IMR-90 (cell line): ENCODE measurements at regions not wholly inside any gene's neighbourhood (a gene's known extent, or its start where the extent isn't known, plus 50 kb on each side); places are given as distances from the start of the nearest gene placed in this dataset.

Experiments
- ATAC-seq: fragments of 200-7000 bp; cut with Tn5 transposase; 2 replicates; pipeline ENCODE4 v1.9.1; 2020; ENCODE audit warnings: low read depth, mild to moderate bottlenecking, moderate library complexity
- BruUV-seq: library from RNA; stranded (reverse); fragments of 400-500 nt; replicated peaks from 2 replicates; lab custom pipeline; 2021; lab: Mats Ljungman, UMichigan
- CTCF ChIA-PET: fragments of 300-600 bp; formaldehyde crosslinking; extraction: SDS; loops from one replicate; lab custom pipeline; 2021; ENCODE audit warnings: antibody characterized with exemption; lab: Yijun Ruan, JAX
- POLR2A ChIA-PET: fragments of 300-600 bp; sonication (Branson Sonifier 250); formaldehyde crosslinking; loops from one replicate; lab custom pipeline; 2022; ENCODE audit warnings: antibody characterized with exemption; ENCODE audit not compliant: unreplicated experiment; lab: Charles Lee
- DNase-seq: peaks from one replicate; pipeline ENCODE4 v3.0.0; 2013
- H2AFZ ChIP-seq: replicated peaks from 2 replicates; pipeline ENCODE3; 2013; ENCODE audit warnings: low read length, mild to moderate bottlenecking; ENCODE audit not compliant: poor library complexity
- H2AK5ac ChIP-seq: 2 replicates; pipeline ENCODE4 v1.6.1; 2013; ENCODE audit warnings: low read depth, low read length, inconsistent platforms
- H2AK9ac ChIP-seq: replicated peaks from 2 replicates; pipeline ENCODE3; 2013; ENCODE audit warnings: mild to moderate bottlenecking, low read depth, low read length, moderate library complexity; ENCODE audit not compliant: poor library complexity
- H2BK120ac ChIP-seq: 2 replicates; pipeline ENCODE4 v1.6.1; 2013; ENCODE audit warnings: low read depth, low read length, inconsistent platforms
- H2BK15ac ChIP-seq: 3 replicates; pipeline ENCODE4 v1.6.1; 2013; ENCODE audit warnings: low read depth, low read length, inconsistent platforms
- H2BK20ac ChIP-seq: 2 replicates; pipeline ENCODE4 v1.6.1; 2013; ENCODE audit warnings: low read depth, mild to moderate bottlenecking, inconsistent platforms, low read length, moderate library complexity
- H2BK5ac ChIP-seq: 2 replicates; pipeline ENCODE4 v1.6.1; 2013; ENCODE audit warnings: mild to moderate bottlenecking, low read depth, low read length, inconsistent platforms; ENCODE audit not compliant: poor library complexity, severe bottlenecking
- H3K14ac ChIP-seq: replicated peaks from 2 replicates; pipeline ENCODE4 v1.6.1; 2013; ENCODE audit warnings: low read depth, low read length, inconsistent platforms
- H3K18ac ChIP-seq: 2 replicates; pipeline ENCODE4 v1.6.1; 2013; ENCODE audit warnings: low read depth, low read length, control low read depth
- H3K23ac ChIP-seq: 2 replicates; pipeline ENCODE4 v1.6.1; 2013; ENCODE audit warnings: low read depth, low read length, inconsistent platforms
- H3K27ac ChIP-seq: 2 replicates; pipeline ENCODE4 v1.5.1; 2013; ENCODE audit warnings: mild to moderate bottlenecking, control low read depth, low read length; ENCODE audit not compliant: insufficient read depth
- H3K27me3 ChIP-seq: 2 replicates; pipeline ENCODE4 v1.6.1; 2013; ENCODE audit warnings: low read length; ENCODE audit not compliant: control insufficient read depth, insufficient read depth
- H3K36me3 ChIP-seq: 2 replicates; pipeline ENCODE4 v1.6.1; 2013; ENCODE audit warnings: low read length, mixed read lengths; ENCODE audit not compliant: control insufficient read depth, insufficient read depth
- H3K4ac ChIP-seq: 2 replicates; pipeline ENCODE4 v1.6.1; 2013; ENCODE audit warnings: low read depth, low read length, inconsistent platforms
- H3K4me1 ChIP-seq: 2 replicates; pipeline ENCODE4 v1.6.1; 2013; ENCODE audit warnings: low read length, mixed read lengths; ENCODE audit not compliant: control insufficient read depth, insufficient read depth
- H3K4me2 ChIP-seq: 2 replicates; pipeline ENCODE4 v1.6.1; 2013; ENCODE audit warnings: low read depth, mild to moderate bottlenecking, control low read depth, low read length, moderate library complexity
- H3K4me3 ChIP-seq: 2 replicates; pipeline ENCODE4 v1.5.1; 2013; ENCODE audit warnings: low read depth, mild to moderate bottlenecking, control low read depth, low read length, moderate library complexity; ENCODE audit not compliant: insufficient read depth
- H3K56ac ChIP-seq: 2 replicates; pipeline ENCODE4 v1.6.1; 2013; ENCODE audit warnings: low read length, inconsistent platforms; ENCODE audit not compliant: insufficient read depth; ENCODE audit errors: extremely low read depth
- H3K79me1 ChIP-seq, 2 experiments: 2 replicates each; pipeline ENCODE4 v1.6.1; 2013; ENCODE audit warnings: low read length in 2 of 2, inconsistent platforms in 1 of 2, low read depth in 1 of 2
- H3K9ac ChIP-seq: 2 replicates; pipeline ENCODE4 v1.6.1; 2013; ENCODE audit warnings: low read depth, low read length, control low read depth
- H3K9me1 ChIP-seq: 2 replicates; pipeline ENCODE4 v1.6.1; 2013; ENCODE audit warnings: low read length, inconsistent platforms; ENCODE audit not compliant: insufficient read depth
- H3K9me3 ChIP-seq: 2 replicates; pipeline ENCODE4 v1.6.1; 2013; ENCODE audit warnings: low read length; ENCODE audit not compliant: control insufficient read depth, insufficient read depth
- H4K20me1 ChIP-seq: 2 replicates; pipeline ENCODE4 v1.6.1; 2013; ENCODE audit warnings: low read length, inconsistent platforms; ENCODE audit not compliant: insufficient read depth
- H4K5ac ChIP-seq: 2 replicates; pipeline ENCODE4 v1.6.1; 2013; ENCODE audit warnings: mild to moderate bottlenecking, low read depth, low read length, control low read depth
- H4K8ac ChIP-seq, 2 experiments: 2 replicates each; pipeline ENCODE4 v1.6.1; 2013; ENCODE audit warnings: low read depth in 2 of 2, low read length in 2 of 2, control low read depth in 1 of 2, inconsistent platforms in 1 of 2
- H4K91ac ChIP-seq: 2 replicates; pipeline ENCODE4 v1.6.1; 2013; ENCODE audit warnings: low read depth, low read length, inconsistent platforms; ENCODE audit not compliant: insufficient read depth
- CEBPB ChIP-seq: IDR thresholded peaks from 2 replicates; pipeline ENCODE4 v1.6.1; 2012; ENCODE audit warnings: low read depth, low read length, improper control_type of control experiment
- CHD1 ChIP-seq: IDR thresholded peaks from 2 replicates; pipeline ENCODE4 v1.6.1; 2012; ENCODE audit warnings: low read depth, low read length, improper control_type of control experiment
- CTCF ChIP-seq: conservative IDR thresholded peaks from 2 replicates; pipeline ENCODE4 v1.5.1; 2012; ENCODE audit warnings: mild to moderate bottlenecking, low read depth, low read length, improper control_type of control experiment
- ELK1 ChIP-seq: fragments of 150-350 bp; IDR thresholded peaks from 2 replicates; pipeline ENCODE4 v1.6.1; 2016; ENCODE audit warnings: low read depth, mild to moderate bottlenecking, low read length, moderate library complexity, borderline replicate concordance
- FOS ChIP-seq: fragments of 150-350 bp; IDR thresholded peaks from 2 replicates; pipeline ENCODE4 v1.6.1; 2016; ENCODE audit warnings: low read depth, low read length
- MAFK ChIP-seq: IDR thresholded peaks from 2 replicates; pipeline ENCODE4 v1.6.1; 2012; ENCODE audit warnings: low read depth, low read length, improper control_type of control experiment
- MXI1 ChIP-seq: IDR thresholded peaks from 2 replicates; pipeline ENCODE4 v1.6.1; 2012; ENCODE audit warnings: low read depth, mild to moderate bottlenecking, low read length, moderate library complexity, borderline replicate concordance
- NFE2L2 ChIP-seq: fragments of 150-350 bp; IDR thresholded peaks from 2 replicates; pipeline ENCODE4 v1.6.1; 2016; ENCODE audit warnings: low read depth, mild to moderate bottlenecking, low read length
- RAD21 ChIP-seq: IDR thresholded peaks from 2 replicates; pipeline ENCODE4 v1.6.1; 2012; ENCODE audit warnings: low read length, improper control_type of control experiment
- RFX5 ChIP-seq: IDR thresholded peaks from 2 replicates; pipeline ENCODE4 v1.8.0; 2012; ENCODE audit warnings: low read depth, mild to moderate bottlenecking, low read length, moderate library complexity
- USF2 ChIP-seq: fragments of 150-350 bp; IDR thresholded peaks from 2 replicates; pipeline ENCODE4 v1.6.1; 2017; ENCODE audit warnings: mild to moderate bottlenecking, antibody characterized with exemption, low read length, low read depth
- WGBS, 2 experiments: methylation state at CpG; one replicate each; pipeline versions ENCODE4 v1.1.5 to v1.1.7; 2013; ENCODE audit warnings: missing lambda C conversion rate in 2 of 2; ENCODE audit not compliant: insufficient read length in 1 of 2; ENCODE audit errors: extremely low coverage in 2 of 2; 5-methylcytosine and 5-hydroxymethylcytosine counted together
- dilution Hi-C: fragments of 300-500 bp; cut with HindIII; formaldehyde crosslinking; loops from one replicate; pipeline ENCODE4 v1.14.3; 2018; ENCODE audit warnings: low sequenced_read_pairs; ENCODE audit not compliant: unreplicated experiment
- in situ Hi-C: fragments of 300-500 bp; cut with MboI; formaldehyde crosslinking; loops from 3 replicates; pipeline ENCODE4 v1.14.3; 2019; ENCODE audit warnings: low sequenced_read_pairs, inconsistent platforms, mixed read lengths
- intact Hi-C: fragments of 100-400 bp; cut with micrococcal nuclease; formaldehyde crosslinking; loops from 2 replicates; pipeline ENCODE4 v1.10.0; 2022

GRCh38 chr6:96702626-96703025 lies 134.7 kb downstream of the GPR63 start:
- no peak overlapping the region for H3K4me3 ChIP-seq
- no TSS peak for BruUV-seq
- no peak overlapping the region for H3K18ac ChIP-seq
- intact Hi-C loops = no loop called here
- TF ChIP-seq FOS (no peak), CEBPB (no peak), ELK1 (no peak), CTCF (no peak), MAFK (no peak), RAD21 (no peak), CHD1 (no peak), NFE2L2 (no peak), USF2 (no peak), RFX5 (no peak), MXI1 (no peak)
- no peak overlapping the region for H3K56ac ChIP-seq
- no peak overlapping the region for H3K4ac ChIP-seq
- H3K27me3 ChIP-seq = no peaks in the 10 kb centered on the region
- no peaks in the 10 kb centered on the region for H3K9me1 ChIP-seq
- no peak overlapping the region for H3K23ac ChIP-seq
- no peak for ATAC-seq
- H4K91ac ChIP-seq = no peak overlapping the region
- no peak overlapping the region for H3K9ac ChIP-seq
- no peak overlapping the region for H4K5ac ChIP-seq
- H3K27ac ChIP-seq = no peak overlapping the region
- POLR2A ChIA-PET = no interaction called here
- no CpG with 5 or more reads among the region's 4 CpGs for WGBS, 2 experiments
- H3K4me1 ChIP-seq = no peaks in the 10 kb centered on the region
- H2AK9ac ChIP-seq = no peak overlapping the region
- H2AK5ac ChIP-seq = no peak overlapping the region
- DNase-seq = no peak
- in situ Hi-C loops = no loop called here
- H2BK15ac ChIP-seq = no peak overlapping the region
- no peak overlapping the region for H3K4me2 ChIP-seq
- CTCF ChIA-PET = no interaction called here
- H3K9me3 ChIP-seq = no peaks in the 10 kb centered on the region
- no peak overlapping the region for H2BK20ac ChIP-seq
- H2AFZ ChIP-seq = no peak overlapping the region
- dilution Hi-C loops = no loop called here
- no peaks in the 10 kb centered on the region for H3K36me3 ChIP-seq
- no peak overlapping the region for H2BK5ac ChIP-seq
- no peak overlapping the region for H4K8ac ChIP-seq
- H3K79me1 ChIP-seq = no peaks in the 10 kb centered on the region
- no peaks in the 10 kb centered on the region for H4K20me1 ChIP-seq
- no peak overlapping the region for H3K14ac ChIP-seq
- no peak overlapping the region for H2BK120ac ChIP-seq
